ENCODE measurements at regions not wholly inside any gene's neighbourhood (a gene's known extent, or its start where the extent isn't known, plus 50 kb on each side); places are given as distances from the start of the nearest gene placed in this dataset.

- TF ChIP-seq, protein P1, sequence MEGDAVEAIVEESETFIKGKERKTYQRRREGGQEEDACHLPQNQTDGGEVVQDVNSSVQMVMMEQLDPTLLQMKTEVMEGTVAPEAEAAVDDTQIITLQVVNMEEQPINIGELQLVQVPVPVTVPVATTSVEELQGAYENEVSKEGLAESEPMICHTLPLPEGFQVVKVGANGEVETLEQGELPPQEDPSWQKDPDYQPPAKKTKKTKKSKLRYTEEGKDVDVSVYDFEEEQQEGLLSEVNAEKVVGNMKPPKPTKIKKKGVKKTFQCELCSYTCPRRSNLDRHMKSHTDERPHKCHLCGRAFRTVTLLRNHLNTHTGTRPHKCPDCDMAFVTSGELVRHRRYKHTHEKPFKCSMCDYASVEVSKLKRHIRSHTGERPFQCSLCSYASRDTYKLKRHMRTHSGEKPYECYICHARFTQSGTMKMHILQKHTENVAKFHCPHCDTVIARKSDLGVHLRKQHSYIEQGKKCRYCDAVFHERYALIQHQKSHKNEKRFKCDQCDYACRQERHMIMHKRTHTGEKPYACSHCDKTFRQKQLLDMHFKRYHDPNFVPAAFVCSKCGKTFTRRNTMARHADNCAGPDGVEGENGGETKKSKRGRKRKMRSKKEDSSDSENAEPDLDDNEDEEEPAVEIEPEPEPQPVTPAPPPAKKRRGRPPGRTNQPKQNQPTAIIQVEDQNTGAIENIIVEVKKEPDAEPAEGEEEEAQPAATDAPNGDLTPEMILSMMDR (IDR thresholded peaks at IDR 0.05): no peak
- no peak for TF ChIP-seq POLR2A (IDR thresholded peaks at IDR 0.05)
These were observed 197.2 kb downstream of the CHRM3 start for GRCh38 chr1:239583536-239583935.

Measured in right lobe of liver (tissue), 4 donors.